NOMO-1 treated with DMSO at 0.1 percent for 48 hours (cell line): ENCODE measurements at regions not wholly inside any gene's neighbourhood (a gene's known extent, or its start where the extent isn't known, plus 50 kb on each side); places are given as distances from the start of the nearest gene placed in this dataset.

Experiments used
- DNase-seq: peaks from one replicate; lab custom pipeline; 2025; ENCODE audit not compliant: unreplicated experiment; lab: John Stamatoyannopoulos, UW

GRCh38 chr5:27511061-27511460 lies 472.7 kb upstream of the CDH9 start:
- DNase-seq = no peak

GRCh38 chr5:27503813-27504212 lies 465.4 kb upstream of the CDH9 start:
- no peak for DNase-seq

- no peak for DNase-seq
These were observed 463.9 kb upstream of the CDH9 start for GRCh38 chr5:27502236-27502635.

- DNase-seq = no peak
These were observed 459.1 kb upstream of the CDH9 start for GRCh38 chr5:27497491-27497890.

- DNase-seq = no peak
These were observed 456.5 kb upstream of the CDH9 start for GRCh38 chr5:27494887-27495286.

- DNase-seq = peak; percentile 16
These were observed 453.5 kb upstream of the CDH9 start for GRCh38 chr5:27491746-27492439.

GRCh38 chr5:27491047-27491446 lies 452.7 kb upstream of the CDH9 start:
- no peak for DNase-seq

GRCh38 chr5:27489701-27490100 lies 451.3 kb upstream of the CDH9 start:
- no peak for DNase-seq

GRCh38 chr5:27482663-27483062 lies 444.3 kb upstream of the CDH9 start:
- no peak for DNase-seq

- no peak for DNase-seq
These were observed 441.5 kb upstream of the CDH9 start for GRCh38 chr5:27479859-27480258.

- DNase-seq = no peak
These were observed 439.2 kb upstream of the CDH9 start for GRCh38 chr5:27477550-27477949.

- DNase-seq = no peak
These were observed 438.1 kb upstream of the CDH9 start for GRCh38 chr5:27476356-27476988.

- DNase-seq = no peak
These were observed 436.7 kb upstream of the CDH9 start for GRCh38 chr5:27475063-27475462.

GRCh38 chr5:27474395-27474794 lies 436.0 kb upstream of the CDH9 start:
- no peak for DNase-seq

- DNase-seq = no peak
These were observed 435.6 kb upstream of the CDH9 start for GRCh38 chr5:27474047-27474309.

GRCh38 chr5:27473307-27474046 lies 435.1 kb upstream of the CDH9 start:
- DNase-seq = no peak

GRCh38 chr5:27472871-27473270 lies 434.5 kb upstream of the CDH9 start:
- no peak for DNase-seq

- DNase-seq = no peak
These were observed 433.8 kb upstream of the CDH9 start for GRCh38 chr5:27472000-27472763.

- no peak for DNase-seq
These were observed 428.6 kb upstream of the CDH9 start for GRCh38 chr5:27466959-27467358.

- DNase-seq = peak; percentile 99
These were observed 426.8 kb upstream of the CDH9 start for GRCh38 chr5:27465140-27465539.

GRCh38 chr5:27463446-27464149 lies 425.2 kb upstream of the CDH9 start:
- DNase-seq = no peak
